Central memory CD8-positive, alpha-beta T cell (primary cell): ENCODE measurements at regions not wholly inside any gene's neighbourhood (a gene's known extent, or its start where the extent isn't known, plus 50 kb on each side); places are given as distances from the start of the nearest gene placed in this dataset.

ENCODE experiments used
- ATAC-seq: fragments of 150-1000 bp; cut with Tn5 transposase; replicated peaks from 2 replicates; pipeline ENCODE4 v1.10.0; 2022; ENCODE audit warnings: mild to moderate bottlenecking, moderate FRiP score, moderate number of reproducible peaks; ENCODE audit not compliant: poor library complexity, severe bottlenecking; ENCODE audit errors: extremely low read depth
- DNase-seq, 2 donors: peaks; one replicate each; pipeline ENCODE4 v3.0.0; 2021; ENCODE audit warnings: low spot score in 2 of 2
- H3K27ac Mint-ChIP-seq: one replicate; pipeline ENCODE4 v1.8.0; 2022; ENCODE audit warnings: low read depth, mild to moderate bottlenecking, moderate library complexity, mixed read lengths
- H3K27me3 Mint-ChIP-seq: one replicate; pipeline ENCODE4 v1.8.0; 2022; ENCODE audit warnings: mixed read lengths
- H3K36me3 Mint-ChIP-seq: one replicate; pipeline ENCODE4 v1.8.0; 2022; ENCODE audit warnings: mild to moderate bottlenecking, moderate library complexity, mixed read lengths; ENCODE audit not compliant: insufficient read depth
- H3K4me1 Mint-ChIP-seq: one replicate; pipeline ENCODE4 v1.8.0; 2022; ENCODE audit warnings: mixed read lengths
- H3K4me3 Mint-ChIP-seq: one replicate; pipeline ENCODE4 v1.8.0; 2022; ENCODE audit warnings: mild to moderate bottlenecking, moderate library complexity, mixed read lengths
- H3K9me3 Mint-ChIP-seq: one replicate; pipeline ENCODE4 v1.8.0; 2022; ENCODE audit warnings: mixed read lengths

GRCh38 chr6:164563924-164564323 is 745.5 kb downstream of the C6orf118 start:
- Mint-ChIP-seq H3K4me3 (no peak overlapping the region), H3K27me3 (no peaks in the 10 kb centered on the region), H3K4me1 (no peaks in the 10 kb centered on the region), H3K9me3 (peaks cover 29% of the 10 kb centered on the region), H3K36me3 (no peaks in the 10 kb centered on the region), H3K27ac (no peak overlapping the region)
- ATAC-seq = no peak
- DNase-seq = no peak

DNA sequence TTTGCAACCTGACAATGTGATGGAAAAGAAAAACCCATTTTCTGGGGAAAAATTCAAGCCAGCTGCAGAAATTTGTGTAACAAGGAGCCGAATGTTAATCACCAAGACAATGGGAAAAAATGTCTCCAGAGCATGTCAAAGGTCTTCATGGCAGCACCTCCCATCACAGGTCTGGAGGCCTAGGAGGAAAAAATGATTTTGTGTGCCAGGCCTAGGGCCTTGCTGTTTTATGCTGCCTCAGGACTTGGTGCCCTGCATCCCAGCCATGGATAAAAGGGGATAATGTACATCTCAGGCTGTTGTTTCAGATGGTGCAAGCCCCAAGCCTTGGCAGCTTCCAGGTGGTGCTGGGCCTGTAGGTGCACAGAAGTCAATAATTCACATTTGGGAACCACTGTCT is 747.7 kb downstream of the C6orf118 start:
- Mint-ChIP-seq H3K4me1 (no peaks in the 10 kb centered on the region), H3K27ac (no peak overlapping the region), H3K36me3 (no peaks in the 10 kb centered on the region), H3K9me3 (peaks cover 18% of the 10 kb centered on the region), H3K4me3 (no peak overlapping the region), H3K27me3 (no peaks in the 10 kb centered on the region)
- ATAC-seq = no peak
- no peak for DNase-seq

DNA sequence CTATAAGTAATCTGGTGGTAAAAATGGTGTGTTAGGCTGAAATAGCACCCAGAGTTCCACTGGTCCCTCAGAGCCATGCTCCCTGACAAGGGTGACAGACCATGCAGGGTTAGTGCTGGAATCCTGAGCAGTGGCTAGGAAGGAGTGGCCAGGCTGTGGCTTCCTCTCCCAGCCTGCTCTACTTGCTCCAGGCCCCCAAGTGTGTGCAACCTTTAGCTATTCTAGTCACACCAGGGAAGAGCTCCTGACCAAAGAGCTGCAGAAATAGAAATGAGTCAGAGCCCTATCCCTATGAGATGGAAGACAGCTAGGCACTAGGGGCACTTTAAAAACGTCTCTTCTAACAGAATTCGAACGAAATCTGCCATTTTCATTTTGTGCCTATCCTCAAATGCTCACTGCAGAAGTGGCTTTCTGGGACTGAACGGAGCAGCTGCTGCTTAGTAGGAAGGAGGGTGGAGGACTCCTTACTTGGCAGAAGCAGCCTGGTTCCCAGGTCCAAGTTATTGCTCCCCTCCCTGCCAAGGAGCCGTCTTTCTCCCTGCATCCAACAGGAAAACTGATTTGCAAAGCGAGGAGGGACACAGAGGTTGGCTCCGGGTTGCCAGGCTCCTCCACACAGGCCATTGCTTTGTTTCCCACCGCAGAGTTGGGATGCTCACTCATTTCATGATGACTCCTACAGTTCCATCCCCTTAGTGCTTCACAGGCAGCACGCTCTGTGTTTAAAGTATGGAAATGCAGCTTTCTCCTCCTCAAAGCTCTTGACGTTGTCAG is 754.5 kb downstream of the C6orf118 start:
- ATAC-seq = no peak
- no peaks in the 10 kb centered on the region for H3K27me3 Mint-ChIP-seq
- no peak overlapping the region for H3K4me3 Mint-ChIP-seq
- H3K27ac Mint-ChIP-seq = no peak overlapping the region
- H3K36me3 Mint-ChIP-seq = no peaks in the 10 kb centered on the region
- no peak for DNase-seq
- no peaks in the 10 kb centered on the region for H3K4me1 Mint-ChIP-seq
- peaks cover 17% of the 10 kb centered on the region for H3K9me3 Mint-ChIP-seq

DNA sequence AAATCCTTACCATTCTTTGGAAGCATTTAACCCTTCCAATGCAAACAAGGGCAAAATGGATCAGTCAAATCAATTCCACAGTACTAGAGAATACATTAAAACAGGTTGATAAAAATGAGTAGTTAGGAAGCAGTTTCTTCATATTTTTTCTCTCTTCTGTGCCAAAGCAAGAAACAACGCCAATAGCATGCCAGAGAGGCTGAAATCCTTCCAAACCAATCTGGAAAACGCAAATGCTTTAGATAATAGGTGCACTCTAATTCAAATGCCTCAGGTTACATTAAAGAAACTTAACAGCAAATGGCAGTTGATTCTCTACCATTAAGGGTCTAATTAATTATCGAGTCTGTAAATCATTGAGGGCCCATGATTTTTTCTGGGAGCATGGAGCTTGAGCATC is 755.2 kb downstream of the C6orf118 start:
- Mint-ChIP-seq H3K36me3 (no peaks in the 10 kb centered on the region), H3K4me3 (no peak overlapping the region), H3K4me1 (no peaks in the 10 kb centered on the region), H3K27me3 (no peaks in the 10 kb centered on the region), H3K9me3 (peaks cover 16% of the 10 kb centered on the region), H3K27ac (no peak overlapping the region)
- ATAC-seq = no peak
- DNase-seq = no peak

GRCh38 chr6:164551706-164552105 is 757.7 kb downstream of the C6orf118 start:
- DNase-seq (no peak), ATAC-seq (no peak)
- Mint-ChIP-seq H3K27ac (no peak overlapping the region), H3K36me3 (no peaks in the 10 kb centered on the region), H3K4me1 (no peaks in the 10 kb centered on the region), H3K4me3 (no peak overlapping the region), H3K27me3 (no peaks in the 10 kb centered on the region), H3K9me3 (peaks cover 16% of the 10 kb centered on the region)

- Mint-ChIP-seq H3K36me3 (no peaks in the 10 kb centered on the region), H3K4me1 (no peaks in the 10 kb centered on the region), H3K27me3 (no peaks in the 10 kb centered on the region)
Observed at GRCh38 chr6:164547076-164547475, 762.3 kb downstream of the C6orf118 start.

DNA sequence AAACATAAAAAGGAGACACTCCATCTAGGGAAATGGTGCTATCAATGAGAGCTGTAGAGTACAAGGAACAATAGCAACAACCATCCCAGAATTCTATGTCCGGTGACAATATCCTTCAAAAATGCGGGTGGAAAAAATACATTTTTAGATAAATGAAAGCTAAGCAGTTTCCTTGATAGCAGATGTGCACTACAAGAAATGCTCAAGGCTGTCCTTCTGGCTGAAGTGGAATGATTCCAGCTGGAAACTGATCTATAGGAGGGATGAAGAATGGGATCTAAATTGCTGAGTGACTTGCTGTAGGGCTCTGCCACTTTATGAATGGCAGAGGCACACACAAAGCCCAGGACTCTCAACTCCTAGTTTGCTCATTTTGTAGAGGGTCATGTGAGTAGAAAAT is 763.1 kb downstream of the C6orf118 start:
- Mint-ChIP-seq H3K9me3 (peaks cover 7% of the 10 kb centered on the region), H3K4me3 (no peak overlapping the region), H3K4me1 (no peaks in the 10 kb centered on the region), H3K27me3 (no peaks in the 10 kb centered on the region), H3K36me3 (no peaks in the 10 kb centered on the region), H3K27ac (no peak overlapping the region)
- ATAC-seq (no peak), DNase-seq (no peak)

More at GRCh38 chr6:164547076-164547475, 762.3 kb downstream of the C6orf118 start:
- Mint-ChIP-seq H3K9me3 (peaks cover 10% of the 10 kb centered on the region), H3K27ac (no peak overlapping the region), H3K4me3 (no peak overlapping the region)
- no peak for DNase-seq
- no peak for ATAC-seq

GRCh38 chr6:164534070-164534766 is 775.2 kb downstream of the C6orf118 start:
- Mint-ChIP-seq H3K9me3 (peaks cover 22% of the 10 kb centered on the region), H3K4me3 (no peak overlapping the region), H3K4me1 (no peaks in the 10 kb centered on the region), H3K36me3 (no peaks in the 10 kb centered on the region), H3K27me3 (no peaks in the 10 kb centered on the region), H3K27ac (no peak overlapping the region)
- no peak for ATAC-seq
- no peak for DNase-seq

DNA sequence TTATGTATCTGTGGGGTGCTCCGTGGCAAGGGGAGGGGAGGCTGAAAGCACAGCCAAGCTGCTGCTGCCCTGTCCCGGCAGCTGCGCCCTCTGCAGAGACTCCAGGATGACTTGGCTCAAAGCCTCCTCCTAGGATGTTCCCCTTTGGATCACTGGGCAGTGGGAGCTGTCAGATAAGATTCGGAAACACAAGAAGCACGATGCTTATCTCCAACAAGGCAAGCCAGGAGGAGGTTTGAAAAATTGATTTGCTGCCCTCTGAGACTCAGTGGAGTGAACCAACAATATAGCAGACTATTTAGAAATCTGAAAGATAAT is 776.4 kb downstream of the C6orf118 start:
- ATAC-seq = no peak
- H3K4me3 Mint-ChIP-seq = no peak overlapping the region
- H3K27ac Mint-ChIP-seq = no peak overlapping the region
- no peaks in the 10 kb centered on the region for H3K36me3 Mint-ChIP-seq
- H3K9me3 Mint-ChIP-seq = peaks cover 21% of the 10 kb centered on the region
- no peak for DNase-seq
- H3K4me1 Mint-ChIP-seq = no peaks in the 10 kb centered on the region
- H3K27me3 Mint-ChIP-seq = no peaks in the 10 kb centered on the region

- Mint-ChIP-seq H3K27me3 (no peaks in the 10 kb centered on the region), H3K9me3 (peaks cover 16% of the 10 kb centered on the region), H3K4me1 (no peaks in the 10 kb centered on the region), H3K27ac (no peak overlapping the region), H3K4me3 (no peak overlapping the region), H3K36me3 (no peaks in the 10 kb centered on the region)
- DNase-seq = no peak
- no peak for ATAC-seq
Observed at GRCh38 chr6:164532198-164533044, 777.0 kb downstream of the C6orf118 start.

DNA sequence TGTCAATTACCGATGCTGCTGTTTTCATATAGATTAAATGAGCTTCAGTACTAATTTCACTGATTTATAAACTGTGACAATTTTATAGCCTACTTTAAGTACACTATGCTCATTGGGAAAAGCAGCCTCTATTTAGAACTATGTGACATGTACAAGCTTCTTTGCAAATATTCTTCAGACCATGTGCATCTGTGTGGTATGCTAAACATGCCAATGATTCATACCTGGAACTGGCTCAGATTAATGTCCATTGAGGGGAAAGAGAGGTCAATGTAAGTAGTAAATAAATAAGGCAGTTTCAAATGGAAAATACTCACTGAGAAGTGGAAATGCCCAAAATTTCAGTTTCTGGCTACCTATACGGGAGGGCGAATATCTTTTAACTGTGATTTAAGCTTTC is 777.7 kb downstream of the C6orf118 start:
- no peak for DNase-seq
- H3K36me3 Mint-ChIP-seq = no peaks in the 10 kb centered on the region

GRCh38 chr6:164528539-164528938 is 780.9 kb downstream of the C6orf118 start:
- Mint-ChIP-seq H3K27me3 (no peaks in the 10 kb centered on the region), H3K9me3 (peaks cover 11% of the 10 kb centered on the region), H3K4me1 (no peaks in the 10 kb centered on the region), H3K36me3 (peaks cover 2% of the 10 kb centered on the region), H3K27ac (no peak overlapping the region), H3K4me3 (no peak overlapping the region)
- no peak for ATAC-seq
- DNase-seq = no peak

More for the DNA sequence above, 777.7 kb downstream of the C6orf118 start:
- H3K9me3 Mint-ChIP-seq = peaks cover 14% of the 10 kb centered on the region
- H3K4me3 Mint-ChIP-seq = no peak overlapping the region
- H3K27me3 Mint-ChIP-seq = no peaks in the 10 kb centered on the region
- H3K27ac Mint-ChIP-seq = no peak overlapping the region
- no peak for ATAC-seq
- H3K4me1 Mint-ChIP-seq = no peaks in the 10 kb centered on the region
